IMR-90 (cell line): ENCODE measurements at regions not wholly inside any gene's neighbourhood (a gene's known extent, or its start where the extent isn't known, plus 50 kb on each side); places are given as distances from the start of the nearest gene placed in this dataset.

ENCODE experiments used
- ATAC-seq: fragments of 200-7000 bp; cut with Tn5 transposase; 2 replicates; pipeline ENCODE4 v1.9.1; 2020; ENCODE audit warnings: low read depth, mild to moderate bottlenecking, moderate library complexity
- BruUV-seq: library from RNA; stranded (reverse); fragments of 400-500 nt; replicated peaks from 2 replicates; lab custom pipeline; 2021; lab: Mats Ljungman, UMichigan
- CTCF ChIA-PET: fragments of 300-600 bp; formaldehyde crosslinking; extraction: SDS; loops from one replicate; lab custom pipeline; 2021; ENCODE audit warnings: antibody characterized with exemption; lab: Yijun Ruan, JAX
- POLR2A ChIA-PET: fragments of 300-600 bp; sonication (Branson Sonifier 250); formaldehyde crosslinking; loops from one replicate; lab custom pipeline; 2022; ENCODE audit warnings: antibody characterized with exemption; ENCODE audit not compliant: unreplicated experiment; lab: Charles Lee
- DNase-seq: peaks from one replicate; pipeline ENCODE4 v3.0.0; 2013
- H2AFZ ChIP-seq: replicated peaks from 2 replicates; pipeline ENCODE3; 2013; ENCODE audit warnings: low read length, mild to moderate bottlenecking; ENCODE audit not compliant: poor library complexity
- H2AK5ac ChIP-seq: 2 replicates; pipeline ENCODE4 v1.6.1; 2013; ENCODE audit warnings: low read depth, low read length, inconsistent platforms
- H2AK9ac ChIP-seq: replicated peaks from 2 replicates; pipeline ENCODE3; 2013; ENCODE audit warnings: mild to moderate bottlenecking, low read depth, low read length, moderate library complexity; ENCODE audit not compliant: poor library complexity
- H2BK120ac ChIP-seq: 2 replicates; pipeline ENCODE4 v1.6.1; 2013; ENCODE audit warnings: low read depth, low read length, inconsistent platforms
- H2BK15ac ChIP-seq: 3 replicates; pipeline ENCODE4 v1.6.1; 2013; ENCODE audit warnings: low read depth, low read length, inconsistent platforms
- H2BK20ac ChIP-seq: 2 replicates; pipeline ENCODE4 v1.6.1; 2013; ENCODE audit warnings: low read depth, mild to moderate bottlenecking, inconsistent platforms, low read length, moderate library complexity
- H2BK5ac ChIP-seq: 2 replicates; pipeline ENCODE4 v1.6.1; 2013; ENCODE audit warnings: mild to moderate bottlenecking, low read depth, low read length, inconsistent platforms; ENCODE audit not compliant: poor library complexity, severe bottlenecking
- H3K14ac ChIP-seq: replicated peaks from 2 replicates; pipeline ENCODE4 v1.6.1; 2013; ENCODE audit warnings: low read depth, low read length, inconsistent platforms
- H3K18ac ChIP-seq: 2 replicates; pipeline ENCODE4 v1.6.1; 2013; ENCODE audit warnings: low read depth, low read length, control low read depth
- H3K23ac ChIP-seq: 2 replicates; pipeline ENCODE4 v1.6.1; 2013; ENCODE audit warnings: low read depth, low read length, inconsistent platforms
- H3K27ac ChIP-seq: 2 replicates; pipeline ENCODE4 v1.5.1; 2013; ENCODE audit warnings: mild to moderate bottlenecking, control low read depth, low read length; ENCODE audit not compliant: insufficient read depth
- H3K27me3 ChIP-seq: 2 replicates; pipeline ENCODE4 v1.6.1; 2013; ENCODE audit warnings: low read length; ENCODE audit not compliant: control insufficient read depth, insufficient read depth
- H3K36me3 ChIP-seq: 2 replicates; pipeline ENCODE4 v1.6.1; 2013; ENCODE audit warnings: low read length, mixed read lengths; ENCODE audit not compliant: control insufficient read depth, insufficient read depth
- H3K4ac ChIP-seq: 2 replicates; pipeline ENCODE4 v1.6.1; 2013; ENCODE audit warnings: low read depth, low read length, inconsistent platforms
- H3K4me1 ChIP-seq: 2 replicates; pipeline ENCODE4 v1.6.1; 2013; ENCODE audit warnings: low read length, mixed read lengths; ENCODE audit not compliant: control insufficient read depth, insufficient read depth
- H3K4me2 ChIP-seq: 2 replicates; pipeline ENCODE4 v1.6.1; 2013; ENCODE audit warnings: low read depth, mild to moderate bottlenecking, control low read depth, low read length, moderate library complexity
- H3K4me3 ChIP-seq: 2 replicates; pipeline ENCODE4 v1.5.1; 2013; ENCODE audit warnings: low read depth, mild to moderate bottlenecking, control low read depth, low read length, moderate library complexity; ENCODE audit not compliant: insufficient read depth
- H3K56ac ChIP-seq: 2 replicates; pipeline ENCODE4 v1.6.1; 2013; ENCODE audit warnings: low read length, inconsistent platforms; ENCODE audit not compliant: insufficient read depth; ENCODE audit errors: extremely low read depth
- H3K79me1 ChIP-seq, 2 experiments: 2 replicates each; pipeline ENCODE4 v1.6.1; 2013; ENCODE audit warnings: low read length in 2 of 2, inconsistent platforms in 1 of 2, low read depth in 1 of 2
- H3K9ac ChIP-seq: 2 replicates; pipeline ENCODE4 v1.6.1; 2013; ENCODE audit warnings: low read depth, low read length, control low read depth
- H3K9me1 ChIP-seq: 2 replicates; pipeline ENCODE4 v1.6.1; 2013; ENCODE audit warnings: low read length, inconsistent platforms; ENCODE audit not compliant: insufficient read depth
- H3K9me3 ChIP-seq: 2 replicates; pipeline ENCODE4 v1.6.1; 2013; ENCODE audit warnings: low read length; ENCODE audit not compliant: control insufficient read depth, insufficient read depth
- H4K20me1 ChIP-seq: 2 replicates; pipeline ENCODE4 v1.6.1; 2013; ENCODE audit warnings: low read length, inconsistent platforms; ENCODE audit not compliant: insufficient read depth
- H4K5ac ChIP-seq: 2 replicates; pipeline ENCODE4 v1.6.1; 2013; ENCODE audit warnings: mild to moderate bottlenecking, low read depth, low read length, control low read depth
- H4K8ac ChIP-seq, 2 experiments: 2 replicates each; pipeline ENCODE4 v1.6.1; 2013; ENCODE audit warnings: low read depth in 2 of 2, low read length in 2 of 2, control low read depth in 1 of 2, inconsistent platforms in 1 of 2
- H4K91ac ChIP-seq: 2 replicates; pipeline ENCODE4 v1.6.1; 2013; ENCODE audit warnings: low read depth, low read length, inconsistent platforms; ENCODE audit not compliant: insufficient read depth
- BHLHE40 ChIP-seq: fragments of 150-350 bp; IDR thresholded peaks from 2 replicates; pipeline ENCODE4 v1.6.1; 2016; ENCODE audit warnings: mild to moderate bottlenecking, low read depth, low read length
- CEBPB ChIP-seq: IDR thresholded peaks from 2 replicates; pipeline ENCODE4 v1.6.1; 2012; ENCODE audit warnings: low read depth, low read length, improper control_type of control experiment
- CHD1 ChIP-seq: IDR thresholded peaks from 2 replicates; pipeline ENCODE4 v1.6.1; 2012; ENCODE audit warnings: low read depth, low read length, improper control_type of control experiment
- FOS ChIP-seq: fragments of 150-350 bp; IDR thresholded peaks from 2 replicates; pipeline ENCODE4 v1.6.1; 2016; ENCODE audit warnings: low read depth, low read length
- MAFK ChIP-seq: IDR thresholded peaks from 2 replicates; pipeline ENCODE4 v1.6.1; 2012; ENCODE audit warnings: low read depth, low read length, improper control_type of control experiment
- MAZ ChIP-seq: IDR thresholded peaks from 2 replicates; pipeline ENCODE4 v1.6.1; 2012; ENCODE audit warnings: low read depth, mild to moderate bottlenecking, low read length, improper control_type of control experiment, moderate library complexity, borderline replicate concordance
- NFE2L2 ChIP-seq: fragments of 150-350 bp; IDR thresholded peaks from 2 replicates; pipeline ENCODE4 v1.6.1; 2016; ENCODE audit warnings: low read depth, mild to moderate bottlenecking, low read length
- SMC3 ChIP-seq: fragments of 150-350 bp; IDR thresholded peaks from 2 replicates; pipeline ENCODE4 v1.6.1; 2016; ENCODE audit warnings: low read depth, mild to moderate bottlenecking, antibody characterized with exemption, low read length, moderate library complexity
- WGBS, 2 experiments: methylation state at CpG; one replicate each; pipeline versions ENCODE4 v1.1.5 to v1.1.7; 2013; ENCODE audit warnings: missing lambda C conversion rate in 2 of 2; ENCODE audit not compliant: insufficient read length in 1 of 2; ENCODE audit errors: extremely low coverage in 2 of 2; 5-methylcytosine and 5-hydroxymethylcytosine counted together
- dilution Hi-C: fragments of 300-500 bp; cut with HindIII; formaldehyde crosslinking; loops from one replicate; pipeline ENCODE4 v1.14.3; 2018; ENCODE audit warnings: low sequenced_read_pairs; ENCODE audit not compliant: unreplicated experiment
- in situ Hi-C: fragments of 300-500 bp; cut with MboI; formaldehyde crosslinking; loops from 3 replicates; pipeline ENCODE4 v1.14.3; 2019; ENCODE audit warnings: low sequenced_read_pairs, inconsistent platforms, mixed read lengths
- intact Hi-C: fragments of 100-400 bp; cut with micrococcal nuclease; formaldehyde crosslinking; loops from 2 replicates; pipeline ENCODE4 v1.10.0; 2022
- TF ChIP-seq, protein P1 (sequence below): fragments of 150-350 bp; IDR thresholded peaks from 2 replicates; pipeline ENCODE4 v1.6.1; 2016; ENCODE audit warnings: low read depth, mild to moderate bottlenecking, low read length, moderate library complexity, borderline replicate concordance
- TF ChIP-seq, protein P2 (sequence below): fragments of 150-350 bp; IDR thresholded peaks from 2 replicates; pipeline ENCODE4 v1.6.1; 2017; ENCODE audit warnings: mild to moderate bottlenecking, antibody characterized with exemption, low read length, low read depth

DNA sequence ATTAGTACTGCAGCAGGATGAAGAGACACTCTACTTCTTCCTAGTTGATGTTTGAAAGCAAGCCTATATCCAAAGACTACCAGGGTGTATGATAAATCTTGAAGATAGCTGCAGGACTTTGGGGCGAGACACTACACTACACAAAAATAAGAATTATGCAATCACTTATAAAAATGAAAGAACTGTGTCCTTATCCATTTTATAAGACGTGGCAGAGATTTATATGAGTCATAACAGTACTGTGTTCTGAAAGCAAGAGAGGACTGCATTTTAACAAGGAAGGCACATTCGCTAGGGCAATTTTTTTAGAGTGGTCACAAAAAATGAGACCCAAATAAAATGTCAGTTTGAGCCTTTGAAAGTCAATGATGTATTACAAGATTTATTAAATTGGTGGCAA lies 617.0 kb upstream of the LINC00305 start:
- no peak overlapping the region for H3K18ac ChIP-seq
- BruUV-seq: no TSS peak
- no peak overlapping the region for H2AK9ac ChIP-seq
- intact Hi-C loops (no loop called here), in situ Hi-C loops (no loop called here), dilution Hi-C loops (no loop called here)
- H3K79me1 ChIP-seq: no peaks in the 10 kb centered on the region
- no peak for DNase-seq
- H2BK20ac ChIP-seq: no peak overlapping the region
- TF ChIP-seq CHD1: no peak
- no peak for TF ChIP-seq BHLHE40
- no peak for TF ChIP-seq SMC3
- TF ChIP-seq, protein P1, sequence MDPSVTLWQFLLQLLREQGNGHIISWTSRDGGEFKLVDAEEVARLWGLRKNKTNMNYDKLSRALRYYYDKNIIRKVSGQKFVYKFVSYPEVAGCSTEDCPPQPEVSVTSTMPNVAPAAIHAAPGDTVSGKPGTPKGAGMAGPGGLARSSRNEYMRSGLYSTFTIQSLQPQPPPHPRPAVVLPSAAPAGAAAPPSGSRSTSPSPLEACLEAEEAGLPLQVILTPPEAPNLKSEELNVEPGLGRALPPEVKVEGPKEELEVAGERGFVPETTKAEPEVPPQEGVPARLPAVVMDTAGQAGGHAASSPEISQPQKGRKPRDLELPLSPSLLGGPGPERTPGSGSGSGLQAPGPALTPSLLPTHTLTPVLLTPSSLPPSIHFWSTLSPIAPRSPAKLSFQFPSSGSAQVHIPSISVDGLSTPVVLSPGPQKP: no peak
- TF ChIP-seq MAFK: no peak
- no peak for TF ChIP-seq MAZ
- no peak for TF ChIP-seq FOS
- TF ChIP-seq CEBPB: no peak
- no peak for TF ChIP-seq NFE2L2
- TF ChIP-seq, protein P2, sequence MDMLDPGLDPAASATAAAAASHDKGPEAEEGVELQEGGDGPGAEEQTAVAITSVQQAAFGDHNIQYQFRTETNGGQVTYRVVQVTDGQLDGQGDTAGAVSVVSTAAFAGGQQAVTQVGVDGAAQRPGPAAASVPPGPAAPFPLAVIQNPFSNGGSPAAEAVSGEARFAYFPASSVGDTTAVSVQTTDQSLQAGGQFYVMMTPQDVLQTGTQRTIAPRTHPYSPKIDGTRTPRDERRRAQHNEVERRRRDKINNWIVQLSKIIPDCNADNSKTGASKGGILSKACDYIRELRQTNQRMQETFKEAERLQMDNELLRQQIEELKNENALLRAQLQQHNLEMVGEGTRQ: no peak
- H4K5ac ChIP-seq: no peak overlapping the region
- no peak overlapping the region for H2AK5ac ChIP-seq
- H3K27ac ChIP-seq: no peak overlapping the region
- ChIA-PET CTCF (no interaction called here), POLR2A (no interaction called here)
- no peak overlapping the region for H3K9ac ChIP-seq
- no peak overlapping the region for H3K14ac ChIP-seq
- no peaks in the 10 kb centered on the region for H3K9me1 ChIP-seq
- no peak overlapping the region for H2AFZ ChIP-seq
- no peak overlapping the region for H3K4ac ChIP-seq
- no peak overlapping the region for H3K23ac ChIP-seq
- H4K91ac ChIP-seq: no peak overlapping the region
- H4K20me1 ChIP-seq: no peaks in the 10 kb centered on the region
- WGBS, 2 experiments: no CpG with 5 or more reads among the region's 3 CpGs
- no peak overlapping the region for H2BK5ac ChIP-seq
- no peaks in the 10 kb centered on the region for H3K36me3 ChIP-seq
- no peak overlapping the region for H2BK120ac ChIP-seq
- no peak for ATAC-seq
- no peak overlapping the region for H3K56ac ChIP-seq
- no peak overlapping the region for H2BK15ac ChIP-seq
- no peaks in the 10 kb centered on the region for H3K4me1 ChIP-seq
- H3K9me3 ChIP-seq: peaks cover 3% of the 10 kb centered on the region; the same call in 1 of the 2 replicates
- no peaks in the 10 kb centered on the region for H3K27me3 ChIP-seq
- H3K4me3 ChIP-seq: no peak overlapping the region
- H4K8ac ChIP-seq: no peak overlapping the region
- no peak overlapping the region for H3K4me2 ChIP-seq
